ENCODE measurements at regions not wholly inside any gene's neighbourhood (a gene's known extent, or its start where the extent isn't known, plus 50 kb on each side); places are given as distances from the start of the nearest gene placed in this dataset.
"Not testable (repeated sequence)": the region's sequence is repeated elsewhere in the genome, so short reads cannot be mapped to it uniquely, and the experiment has no call there.

DNA sequence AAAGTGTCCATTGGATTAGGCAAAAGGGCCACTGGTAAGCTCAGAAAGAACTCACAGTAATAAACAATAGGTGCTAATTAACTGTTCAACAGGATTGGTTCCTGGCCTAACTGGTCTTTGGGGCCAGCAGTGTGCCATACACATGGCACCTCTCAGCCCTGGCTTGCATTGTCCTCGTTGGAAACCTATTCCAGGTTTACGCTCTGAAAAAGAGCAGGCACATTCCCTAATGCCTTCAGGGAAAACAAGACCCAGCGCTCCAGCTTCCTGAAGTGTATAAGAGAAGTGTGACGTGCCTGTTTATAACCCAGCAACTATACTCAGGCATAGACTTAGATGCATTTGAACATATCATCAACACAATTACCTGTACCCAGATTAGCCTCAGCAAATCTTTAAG is 51.9 kb upstream of the RBM47 start:
- H3K4me3 ChIP-seq (ENCODE audit: control insufficient read depth in 1 of 2, extremely low read depth in 1 of 2, low read length in 1 of 2), result no peak overlapping the region
- Mint-ChIP-seq H3K36me3 (no peaks in the 10 kb centered on the region), H3K27ac (no peak overlapping the region), H3K9me3 (no peaks in the 10 kb centered on the region), H3K27me3 (no peaks in the 10 kb centered on the region), H3K4me1 (no peaks in the 10 kb centered on the region), H3K4me3 (no peak overlapping the region)
- DNase-seq (no peak), ATAC-seq (replicated peaks in 1 of 4) (no peak)
- H3K27ac ChIP-seq (ENCODE audit: low read length), result no peak overlapping the region
- no CpG with 5 or more reads among the region's 4 CpGs for WGBS (ENCODE audit: insufficient coverage)
- H3K27me3 ChIP-seq (replicated peaks in 1 of 2; ENCODE audit: control insufficient read depth in 2 of 2, extremely low read depth in 1 of 2, insufficient read depth in 2 of 2, low read length in 1 of 2), result peaks cover 0 to 3% of the 10 kb centered on the region in 2 experiments
- no peaks in the 10 kb centered on the region for H3K9me3 ChIP-seq
- H3K36me3 ChIP-seq (ENCODE audit: control insufficient read depth in 2 of 2, extremely low read depth in 1 of 2, insufficient read depth in 1 of 2, low read length in 1 of 2), result no peaks in the 10 kb centered on the region
- ChIA-PET CTCF (interaction anchor here in 1 of 2 donors (0.6 kb wide), 1 partner anchor 18 kb away, joined by 4 read pairs; no protein-coding TSS in a partner anchor), POLR2A (no interaction called here)
- no peaks in the 10 kb centered on the region for H3K4me1 ChIP-seq (ENCODE audit: control insufficient read depth in 1 of 2, extremely low read depth in 1 of 2, insufficient read depth in 2 of 2, low read length in 2 of 2)

GRCh38 chr4:40682290-40683101 is 52.8 kb upstream of the RBM47 start:
- DNase-seq, result no peak
- no peak for ATAC-seq (replicated peaks in 1 of 4)
- CTCF ChIA-PET, result interaction anchor here in 1 of 2 donors (0.6 kb wide), 1 partner anchor 19 kb away, joined by 4 read pairs; no protein-coding TSS in a partner anchor
- Mint-ChIP-seq H3K4me1 (no peaks in the 10 kb centered on the region), H3K4me3 (no peak overlapping the region), H3K27me3 (no peaks in the 10 kb centered on the region), H3K9me3 (no peaks in the 10 kb centered on the region), H3K36me3 (no peaks in the 10 kb centered on the region), H3K27ac (no peak overlapping the region)
- Histone ChIP-seq H3K27me3 (replicated peaks in 1 of 2; ENCODE audit: control insufficient read depth in 2 of 2, extremely low read depth in 1 of 2, insufficient read depth in 2 of 2, low read length in 1 of 2) (peaks cover 0 to 3% of the 10 kb centered on the region in 2 experiments), H3K36me3 (ENCODE audit: control insufficient read depth in 2 of 2, extremely low read depth in 1 of 2, insufficient read depth in 1 of 2, low read length in 1 of 2) (no peaks in the 10 kb centered on the region), H3K4me3 (ENCODE audit: control insufficient read depth in 1 of 2, extremely low read depth in 1 of 2, low read length in 1 of 2) (no peak overlapping the region), H3K27ac (ENCODE audit: low read length) (no peak overlapping the region), H3K9me3 (no peaks in the 10 kb centered on the region), H3K4me1 (ENCODE audit: control insufficient read depth in 1 of 2, extremely low read depth in 1 of 2, insufficient read depth in 2 of 2, low read length in 2 of 2) (no peaks in the 10 kb centered on the region)
- POLR2A ChIA-PET, result interaction anchor here in 1 of 2 donors (0.7 kb wide), 1 partner anchor 20 kb away, joined by 8 read pairs; no protein-coding TSS in a partner anchor
- WGBS (ENCODE audit: insufficient coverage), result 74% methylated on average over 6 of the region's 12 CpGs

DNA sequence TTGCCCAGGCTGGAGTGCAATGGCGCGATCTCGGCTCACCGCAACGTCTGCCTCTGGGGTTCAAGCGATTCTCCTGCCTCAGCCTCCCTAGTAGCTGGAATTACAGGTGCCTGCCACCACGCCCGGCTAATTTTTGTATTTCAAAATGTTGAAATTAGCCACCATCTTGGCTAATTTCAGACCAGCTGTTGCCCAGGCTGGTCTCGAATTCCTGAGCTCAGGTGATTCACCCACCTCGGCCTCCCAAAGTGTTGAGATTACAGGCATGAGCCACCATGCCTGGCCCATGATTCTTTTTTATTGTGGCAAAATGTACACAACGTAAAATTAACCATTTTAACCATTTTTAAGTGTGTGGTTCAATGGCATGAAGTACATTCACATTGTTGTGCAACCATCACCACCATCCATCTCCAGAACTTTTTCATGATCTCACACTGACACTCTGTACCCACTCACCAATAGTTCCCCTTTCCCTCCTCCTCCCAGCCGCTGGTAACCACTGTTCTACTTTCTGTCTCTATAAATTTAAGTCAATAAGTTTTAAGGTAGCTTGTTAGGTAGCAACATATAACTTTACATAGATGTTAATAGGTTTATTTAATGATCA is 54.0 kb upstream of the RBM47 start:
- H3K4me1 ChIP-seq (ENCODE audit: control insufficient read depth in 1 of 2, extremely low read depth in 1 of 2, insufficient read depth in 2 of 2, low read length in 2 of 2); H3K36me3 Mint-ChIP-seq; DNase-seq; H3K4me3 ChIP-seq (ENCODE audit: control insufficient read depth in 1 of 2, extremely low read depth in 1 of 2, low read length in 1 of 2); H3K36me3 ChIP-seq (ENCODE audit: control insufficient read depth in 2 of 2, extremely low read depth in 1 of 2, insufficient read depth in 1 of 2, low read length in 1 of 2); H3K27me3 ChIP-seq (replicated peaks in 1 of 2; ENCODE audit: control insufficient read depth in 2 of 2, extremely low read depth in 1 of 2, insufficient read depth in 2 of 2, low read length in 1 of 2); H3K27me3 Mint-ChIP-seq; H3K4me3 Mint-ChIP-seq; H3K9me3 ChIP-seq; H3K4me1 Mint-ChIP-seq; H3K27ac ChIP-seq (ENCODE audit: low read length); H3K27ac Mint-ChIP-seq; CTCF ChIA-PET; H3K9me3 Mint-ChIP-seq; ATAC-seq (replicated peaks in 1 of 4): not testable (repeated sequence)
- 93% methylated on average over 10 of the region's 12 CpGs for WGBS (ENCODE audit: insufficient coverage)
- POLR2A ChIA-PET, result interaction anchor here in 1 of 2 donors (0.7 kb wide), 1 partner anchor 18 kb away, joined by 8 read pairs; no protein-coding TSS in a partner anchor

DNA sequence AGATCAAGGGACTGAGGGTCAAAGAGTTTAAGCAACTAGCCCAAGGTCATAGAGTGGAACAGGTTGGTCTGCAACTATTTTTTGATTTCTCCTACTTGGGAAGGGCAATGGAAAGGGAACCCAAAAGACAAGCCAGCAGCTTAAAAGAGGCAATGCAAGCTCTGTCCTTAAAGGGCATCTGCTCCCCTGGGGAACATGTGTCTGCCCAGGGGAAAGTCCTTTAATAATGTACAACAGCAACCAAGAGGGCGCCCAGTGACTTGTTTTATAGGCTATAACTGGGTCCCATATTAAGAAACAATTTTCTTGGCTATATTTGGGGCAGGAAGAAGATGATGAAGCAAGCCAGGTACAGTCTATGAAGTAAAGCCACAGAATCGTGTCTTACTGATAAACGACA is 54.7 kb upstream of the RBM47 start:
- Mint-ChIP-seq H3K36me3 (no peaks in the 10 kb centered on the region), H3K4me1 (peaks cover 0 to 4% (median 2%) of the 10 kb centered on the region in 3 donors), H3K27me3 (no peaks in the 10 kb centered on the region), H3K9me3 (no peaks in the 10 kb centered on the region), H3K27ac (no peak overlapping the region), H3K4me3 (no peak overlapping the region)
- ChIA-PET CTCF (no interaction called here), POLR2A (no interaction called here)
- no CpG with 5 or more reads among the region's 3 CpGs for WGBS (ENCODE audit: insufficient coverage)
- H3K36me3 ChIP-seq (ENCODE audit: control insufficient read depth in 2 of 2, extremely low read depth in 1 of 2, insufficient read depth in 1 of 2, low read length in 1 of 2), result no peaks in the 10 kb centered on the region
- no peaks in the 10 kb centered on the region for H3K9me3 ChIP-seq
- ATAC-seq (replicated peaks in 1 of 4), result no peak
- peaks cover 0 to 3% of the 10 kb centered on the region in 2 experiments for H3K27me3 ChIP-seq (replicated peaks in 1 of 2; ENCODE audit: control insufficient read depth in 2 of 2, extremely low read depth in 1 of 2, insufficient read depth in 2 of 2, low read length in 1 of 2)
- H3K4me3 ChIP-seq (ENCODE audit: control insufficient read depth in 1 of 2, extremely low read depth in 1 of 2, low read length in 1 of 2), result no peak overlapping the region
- no peak for DNase-seq
- H3K27ac ChIP-seq (ENCODE audit: low read length), result no peak overlapping the region
- no peaks in the 10 kb centered on the region for H3K4me1 ChIP-seq (ENCODE audit: control insufficient read depth in 1 of 2, extremely low read depth in 1 of 2, insufficient read depth in 2 of 2, low read length in 2 of 2)

DNA sequence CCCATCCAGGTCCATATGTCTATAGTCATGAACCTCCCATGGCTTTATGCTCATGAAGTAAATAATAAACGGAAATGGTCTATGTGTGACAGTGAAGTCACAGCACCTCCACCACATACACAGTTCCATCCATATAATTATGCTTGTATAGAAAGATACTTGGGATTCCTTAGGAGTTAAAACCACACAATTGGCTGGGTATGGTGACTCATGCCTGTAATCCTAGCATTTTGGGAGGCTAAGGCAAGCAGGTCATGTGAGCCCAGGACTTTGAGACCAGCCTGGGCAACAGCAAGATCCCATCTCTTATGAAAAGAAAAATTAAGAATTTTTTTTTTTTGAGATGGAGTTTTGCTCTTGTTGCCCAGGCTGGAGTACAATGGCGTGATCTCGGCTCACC is 55.6 kb upstream of the RBM47 start:
- ATAC-seq (replicated peaks in 1 of 4) (no peak), DNase-seq (no peak)
- Histone ChIP-seq H3K4me3 (ENCODE audit: control insufficient read depth in 1 of 2, extremely low read depth in 1 of 2, low read length in 1 of 2) (no peak overlapping the region), H3K27me3 (replicated peaks in 1 of 2; ENCODE audit: control insufficient read depth in 2 of 2, extremely low read depth in 1 of 2, insufficient read depth in 2 of 2, low read length in 1 of 2) (peaks cover 0 to 3% of the 10 kb centered on the region in 2 experiments), H3K27ac (ENCODE audit: low read length) (no peak overlapping the region), H3K4me1 (ENCODE audit: control insufficient read depth in 1 of 2, extremely low read depth in 1 of 2, insufficient read depth in 2 of 2, low read length in 2 of 2) (no peaks in the 10 kb centered on the region), H3K9me3 (no peaks in the 10 kb centered on the region), H3K36me3 (ENCODE audit: control insufficient read depth in 2 of 2, extremely low read depth in 1 of 2, insufficient read depth in 1 of 2, low read length in 1 of 2) (no peaks in the 10 kb centered on the region)
- WGBS (ENCODE audit: insufficient coverage), result no CpG with 5 or more reads among the region's 3 CpGs
- Mint-ChIP-seq H3K36me3 (no peaks in the 10 kb centered on the region), H3K4me3 (no peak overlapping the region), H3K27me3 (no peaks in the 10 kb centered on the region), H3K9me3 (no peaks in the 10 kb centered on the region), H3K4me1 (peaks cover 0 to 4% (median 2%) of the 10 kb centered on the region in 3 donors), H3K27ac (no peak overlapping the region)
- CTCF ChIA-PET, result no interaction called here
- POLR2A ChIA-PET, result interaction anchor here in 1 of 2 donors (0.7 kb wide), 1 partner anchor 1134 kb away, joined by 3 read pairs; no protein-coding TSS in a partner anchor

DNA sequence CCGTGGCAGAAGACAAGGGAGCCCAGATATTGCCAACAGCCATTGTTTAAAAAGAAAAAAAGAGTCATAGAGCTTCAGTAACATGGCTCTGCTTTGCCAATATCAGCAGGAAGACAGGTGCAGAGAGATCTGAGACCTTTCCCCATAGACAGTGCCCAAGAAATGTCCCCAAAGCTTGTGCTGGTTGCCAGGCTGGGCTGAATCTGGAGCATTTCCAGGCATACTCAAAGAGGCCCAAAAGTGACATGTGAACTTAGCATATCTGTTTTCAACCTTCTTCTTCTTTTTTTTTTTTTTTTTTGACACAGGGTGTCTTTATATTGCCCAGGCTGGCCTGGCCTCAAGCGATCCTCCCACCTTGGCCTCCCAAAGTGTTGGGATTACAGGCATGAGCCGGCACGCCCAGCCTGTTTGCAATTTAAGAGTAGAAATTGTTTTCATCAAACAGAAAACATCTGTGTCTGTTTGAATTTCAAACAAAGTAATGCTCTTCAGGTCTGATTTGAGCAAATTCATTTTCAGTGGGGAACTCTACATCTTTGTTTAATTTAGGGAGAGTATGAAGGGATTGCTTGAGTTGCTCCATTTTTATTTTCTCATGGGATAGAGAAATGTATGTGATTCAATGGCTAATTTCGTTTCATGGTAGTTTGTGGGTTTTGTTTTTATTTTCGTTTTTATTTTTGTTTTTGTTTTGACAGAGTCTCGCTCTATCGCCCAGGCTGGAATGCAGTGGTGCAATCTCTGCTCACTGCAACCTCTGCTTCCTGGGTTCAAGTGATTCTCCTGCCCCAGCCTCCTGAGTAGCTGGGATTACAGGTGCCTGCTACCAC is 56.6 kb upstream of the RBM47 start:
- Mint-ChIP-seq H3K9me3 (no peaks in the 10 kb centered on the region), H3K4me3 (no peak overlapping the region), H3K36me3 (no peaks in the 10 kb centered on the region), H3K27me3 (no peaks in the 10 kb centered on the region), H3K27ac (no peak overlapping the region), H3K4me1 (peaks cover 0 to 4% (median 2%) of the 10 kb centered on the region in 3 donors)
- ChIA-PET POLR2A (no interaction called here), CTCF (no interaction called here)
- Histone ChIP-seq H3K4me1 (ENCODE audit: control insufficient read depth in 1 of 2, extremely low read depth in 1 of 2, insufficient read depth in 2 of 2, low read length in 2 of 2) (no peaks in the 10 kb centered on the region), H3K36me3 (ENCODE audit: control insufficient read depth in 2 of 2, extremely low read depth in 1 of 2, insufficient read depth in 1 of 2, low read length in 1 of 2) (no peaks in the 10 kb centered on the region), H3K27ac (ENCODE audit: low read length) (no peak overlapping the region), H3K9me3 (no peaks in the 10 kb centered on the region), H3K27me3 (replicated peaks in 1 of 2; ENCODE audit: control insufficient read depth in 2 of 2, extremely low read depth in 1 of 2, insufficient read depth in 2 of 2, low read length in 1 of 2) (peaks cover 0 to 3% of the 10 kb centered on the region in 2 experiments), H3K4me3 (ENCODE audit: control insufficient read depth in 1 of 2, extremely low read depth in 1 of 2, low read length in 1 of 2) (no peak overlapping the region)
- ATAC-seq (replicated peaks in 1 of 4), result no peak
- 78% methylated on average over 3 of the region's 8 CpGs for WGBS (ENCODE audit: insufficient coverage)
- DNase-seq, result no peak

Measured in T-cell (primary cell).